Loucy (cell line): ENCODE measurements at regions not wholly inside any gene's neighbourhood (a gene's known extent, or its start where the extent isn't known, plus 50 kb on each side); places are given as distances from the start of the nearest gene placed in this dataset.
A peak's percentile ranks its signal among the peaks of the same experiment; 100 is the strongest.

Experiments
- H2AFZ ChIP-seq: fragments of 200-600 bp; sonication (generic); 2 replicates; pipeline ENCODE4 v1.6.0; 2016; ENCODE audit warnings: antibody characterized with exemption, mild to moderate bottlenecking, low read length, moderate library complexity
- H3F3A ChIP-seq: fragments of 200-600 bp; 2 replicates; pipeline ENCODE4 v1.6.0; 2016; ENCODE audit warnings: antibody characterized with exemption, low read depth, mild to moderate bottlenecking
- H3K27me3 ChIP-seq: fragments of 200-600 bp; sonication (generic); 2 replicates; pipeline ENCODE4 v1.6.1; 2014; ENCODE audit warnings: low read length, mild to moderate bottlenecking; ENCODE audit not compliant: insufficient read depth, poor library complexity, severe bottlenecking
- H3K36me3 ChIP-seq: fragments of 200-600 bp; sonication (generic); 2 replicates; pipeline ENCODE4 v1.6.1; 2016; ENCODE audit warnings: low read length; ENCODE audit not compliant: insufficient read depth
- H3K4me1 ChIP-seq: fragments of 200-600 bp; sonication (generic); 2 replicates; pipeline ENCODE4 v1.5.1; 2014; ENCODE audit warnings: low read length, mild to moderate bottlenecking; ENCODE audit not compliant: insufficient read depth, poor library complexity, severe bottlenecking
- H3K4me2 ChIP-seq: fragments of 200-600 bp; sonication (generic); 2 replicates; pipeline ENCODE4 v1.6.0; 2014; ENCODE audit warnings: antibody characterized with exemption, low read length, low read depth, mild to moderate bottlenecking; ENCODE audit not compliant: poor library complexity, severe bottlenecking
- H3K4me3 ChIP-seq: fragments of 200-600 bp; sonication (generic); 2 replicates; pipeline ENCODE4 v1.5.1; 2014; ENCODE audit warnings: low read length, mild to moderate bottlenecking, mixed read lengths; ENCODE audit not compliant: poor library complexity, severe bottlenecking
- H3K79me2 ChIP-seq: fragments of 200-600 bp; sonication (generic); 2 replicates; pipeline ENCODE4 v1.6.1; 2014; ENCODE audit warnings: low read length; ENCODE audit not compliant: insufficient read depth
- H3K9ac ChIP-seq: fragments of 200-600 bp; sonication (generic); 2 replicates; pipeline ENCODE4 v1.6.0; 2014; ENCODE audit warnings: mild to moderate bottlenecking, low read depth, low read length, moderate library complexity; ENCODE audit not compliant: poor library complexity, severe bottlenecking
- H3K9me2 ChIP-seq: fragments of 200-600 bp; sonication (generic); replicated peaks from 2 replicates; pipeline ENCODE4 v1.6.1; 2016; ENCODE audit warnings: low read depth, low read length, mixed read lengths
- H3K9me3 ChIP-seq: fragments of 200-600 bp; sonication (generic); 2 replicates; pipeline ENCODE4 v1.6.1; 2014; ENCODE audit warnings: mild to moderate bottlenecking, antibody characterized with exemption, low read length, low read depth; ENCODE audit not compliant: insufficient read depth
- H4K20me1 ChIP-seq: fragments of 200-600 bp; sonication (generic); 2 replicates; pipeline ENCODE4 v1.6.0; 2014; ENCODE audit warnings: antibody characterized with exemption, low read length, mild to moderate bottlenecking; ENCODE audit not compliant: insufficient read depth, poor library complexity, severe bottlenecking
- CTCF ChIP-seq: fragments of 200-600 bp; sonication (generic); conservative IDR thresholded peaks from 2 replicates; pipeline ENCODE4 v1.5.1; 2014; ENCODE audit warnings: mild to moderate bottlenecking, antibody characterized with exemption, low read length
- EZH2phosphoT487 ChIP-seq: fragments of 200-600 bp; IDR thresholded peaks from 2 replicates; pipeline ENCODE4 v1.6.1; 2018; ENCODE audit warnings: antibody characterized with exemption, mild to moderate bottlenecking, moderate library complexity, borderline replicate concordance

GRCh38 chr16:35908152-35908551, 2448.7 kb downstream of the TP53TG3F start:
- no peak overlapping the region for H2AFZ ChIP-seq
- no peak overlapping the region for H3K4me3 ChIP-seq
- no peaks in the 10 kb centered on the region for H3F3A ChIP-seq
- no peaks in the 10 kb centered on the region for H4K20me1 ChIP-seq
- no peaks in the 10 kb centered on the region for H3K9me2 ChIP-seq
- no peaks in the 10 kb centered on the region for H3K79me2 ChIP-seq
- H3K4me1 ChIP-seq: no peaks in the 10 kb centered on the region
- peaks cover 6% of the 10 kb centered on the region; the same call in 1 of the 2 replicates for H3K9me3 ChIP-seq
- H3K36me3 ChIP-seq: no peaks in the 10 kb centered on the region
- no peak for TF ChIP-seq CTCF
- no peak for TF ChIP-seq EZH2phosphoT487
- H3K27me3 ChIP-seq: no peaks in the 10 kb centered on the region
- H3K4me2 ChIP-seq: no peak overlapping the region
- H3K9ac ChIP-seq: no peak overlapping the region

- no peak overlapping the region for H2AFZ ChIP-seq
- no peaks in the 10 kb centered on the region for H3K9me2 ChIP-seq
- H4K20me1 ChIP-seq: no peaks in the 10 kb centered on the region
- peak; percentile 64 for TF ChIP-seq CTCF
- no peak for TF ChIP-seq EZH2phosphoT487
- H3K9me3 ChIP-seq: peaks cover 10% of the 10 kb centered on the region; the same call in 1 of the 2 replicates
- H3F3A ChIP-seq: no peaks in the 10 kb centered on the region
- H3K4me1 ChIP-seq: no peaks in the 10 kb centered on the region
- no peak overlapping the region for H3K4me2 ChIP-seq
- H3K27me3 ChIP-seq: no peaks in the 10 kb centered on the region
- H3K4me3 ChIP-seq: no peak overlapping the region
- H3K9ac ChIP-seq: no peak overlapping the region
- no peaks in the 10 kb centered on the region for H3K36me3 ChIP-seq
- H3K79me2 ChIP-seq: no peaks in the 10 kb centered on the region
Observed at GRCh38 chr16:35908942-35909341, 2449.5 kb downstream of the TP53TG3F start.

GRCh38 chr16:35909351-35909954, 2450.0 kb downstream of the TP53TG3F start:
- Histone ChIP-seq H3K9me3 (peaks cover 9% of the 10 kb centered on the region; the same call in 1 of the 2 replicates), H3K4me3 (no peak overlapping the region), H3K9ac (no peak overlapping the region), H3K4me1 (no peaks in the 10 kb centered on the region), H3K79me2 (no peaks in the 10 kb centered on the region), H3K9me2 (no peaks in the 10 kb centered on the region), H3K27me3 (no peaks in the 10 kb centered on the region), H2AFZ (no peak overlapping the region), H4K20me1 (no peaks in the 10 kb centered on the region), H3K36me3 (no peaks in the 10 kb centered on the region), H3K4me2 (no peak overlapping the region), H3F3A (no peaks in the 10 kb centered on the region)
- no peak for TF ChIP-seq CTCF
- no peak for TF ChIP-seq EZH2phosphoT487
